GM23338 (cell line): ENCODE measurements at regions not wholly inside any gene's neighbourhood (a gene's known extent, or its start where the extent isn't known, plus 50 kb on each side); places are given as distances from the start of the nearest gene placed in this dataset.

ENCODE experiments used
- ATAC-seq: fragments of 200-7000 bp; cut with Tn5 transposase; 3 replicates; pipeline ENCODE4 v1.9.1; 2020
- DNase-seq: peaks from one replicate; pipeline ENCODE4 v3.0.0-alpha.2; 2015; ENCODE audit warnings: low spot score
- H2AFZ ChIP-seq: fragments of 200-600 bp; sonication (generic); 2 replicates; pipeline ENCODE4 v1.8.0; 2016; ENCODE audit warnings: antibody characterized with exemption, mild to moderate bottlenecking, moderate library complexity
- H3F3A ChIP-seq: fragments of 200-600 bp; sonication (generic); replicated peaks from 2 replicates; pipeline ENCODE4 v1.8.0; 2017; ENCODE audit warnings: antibody characterized with exemption, mixed run types, low read depth
- H3K27ac ChIP-seq: fragments of 200-600 bp; sonication (generic); 2 replicates; pipeline ENCODE4 v1.6.1; 2016; ENCODE audit warnings: low read depth
- H3K27me3 ChIP-seq: fragments of 200-600 bp; sonication (generic); 2 replicates; pipeline ENCODE4 v1.8.0; 2016; ENCODE audit warnings: mild to moderate bottlenecking, mixed run types, moderate library complexity; ENCODE audit not compliant: insufficient read depth
- H3K36me3 ChIP-seq: fragments of 200-600 bp; sonication (generic); 2 replicates; pipeline ENCODE4 v1.8.0; 2016; ENCODE audit warnings: mild to moderate bottlenecking; ENCODE audit not compliant: insufficient read depth
- H3K4me1 ChIP-seq: fragments of 200-600 bp; sonication (generic); 2 replicates; pipeline ENCODE4 v1.8.0; 2016; ENCODE audit warnings: mild to moderate bottlenecking, moderate library complexity; ENCODE audit not compliant: insufficient read depth
- H3K4me2 ChIP-seq: fragments of 200-600 bp; sonication (generic); 2 replicates; pipeline ENCODE4 v1.7.1; 2017; ENCODE audit warnings: mixed run types
- H3K4me3 ChIP-seq: fragments of 200-600 bp; sonication (generic); 2 replicates; pipeline ENCODE4 v1.6.1; 2016; ENCODE audit warnings: mixed run types
- H3K79me2 ChIP-seq: fragments of 200-600 bp; sonication (generic); replicated peaks from 2 replicates; pipeline ENCODE4 v1.8.0; 2017; ENCODE audit warnings: mild to moderate bottlenecking; ENCODE audit not compliant: insufficient read depth
- H3K9me2 ChIP-seq: fragments of 200-600 bp; sonication (generic); 2 replicates; pipeline ENCODE4 v1.8.0; 2017; ENCODE audit not compliant: insufficient read depth
- H4K20me1 ChIP-seq: fragments of 200-600 bp; sonication (generic); replicated peaks from 2 replicates; pipeline ENCODE4 v1.8.0; 2017; ENCODE audit warnings: mild to moderate bottlenecking; ENCODE audit not compliant: insufficient read depth
- H3K27ac Mint-ChIP-seq: 2 replicates; pipeline ENCODE4 v1.8.0; 2020; ENCODE audit warnings: inconsistent platforms, mild to moderate bottlenecking, moderate library complexity, mixed read lengths
- H3K27me3 Mint-ChIP-seq: 3 replicates; pipeline ENCODE4 v1.8.0; 2022; ENCODE audit warnings: low read depth, mild to moderate bottlenecking, moderate library complexity, mixed read lengths, inconsistent platforms; ENCODE audit not compliant: insufficient read depth, poor library complexity
- H3K36me3 Mint-ChIP-seq: 3 replicates; pipeline ENCODE4 v1.8.0; 2021; ENCODE audit warnings: low read depth, mild to moderate bottlenecking, inconsistent platforms, moderate library complexity, mixed read lengths
- H3K4me1 Mint-ChIP-seq: 3 replicates; pipeline ENCODE4 v1.8.0; 2020; ENCODE audit warnings: mild to moderate bottlenecking, inconsistent platforms, mixed read lengths
- H3K4me3 Mint-ChIP-seq: 3 replicates; pipeline ENCODE4 v1.8.0; 2021; ENCODE audit warnings: moderate library complexity, mild to moderate bottlenecking, inconsistent platforms, mixed read lengths
- H3K9me3 Mint-ChIP-seq: 3 replicates; pipeline ENCODE4 v1.8.0; 2020; ENCODE audit warnings: moderate library complexity, mild to moderate bottlenecking, inconsistent platforms, mixed read lengths
- EZH2 ChIP-seq: fragments of 200-600 bp; sonication (generic); IDR thresholded peaks from one replicate; pipeline ENCODE4 v1.8.0; 2017; ENCODE audit warnings: antibody characterized with exemption, mild to moderate bottlenecking, low read depth; ENCODE audit not compliant: unreplicated experiment
- EZH2phosphoT487 ChIP-seq: fragments of 200-600 bp; sonication (generic); IDR thresholded peaks from one replicate; pipeline ENCODE4 v1.8.1; 2018; ENCODE audit warnings: antibody characterized with exemption; ENCODE audit not compliant: unreplicated experiment
- STAT1 ChIP-seq: IDR thresholded peaks from one replicate; pipeline ENCODE4 v1.6.1; 2016; ENCODE audit warnings: antibody characterized with exemption; ENCODE audit not compliant: unreplicated experiment
- ZNF331 ChIP-seq: fragments of 250-450 bp; sonication (Bioruptor Pico); IDR thresholded peaks from 2 replicates; pipeline ENCODE4 v1.5.0; 2020; ENCODE audit warnings: low read depth, mild to moderate bottlenecking, moderate library complexity
- TF ChIP-seq, protein P1 (sequence below): fragments of 250-450 bp; sonication (Bioruptor Pico); IDR thresholded peaks from 2 replicates; pipeline ENCODE4 v1.5.0; 2020; ENCODE audit warnings: mild to moderate bottlenecking, moderate library complexity
- TF ChIP-seq, protein P2 (sequence below): IDR thresholded peaks from 2 replicates; pipeline ENCODE4 v1.6.1; 2016; ENCODE audit warnings: antibody characterized with exemption
- TF ChIP-seq, protein P3 (sequence below), 2 experiments: fragments of 200-600 bp in 1 of 2; sonication (generic) in 1 of 2; conservative IDR thresholded peaks; 2 replicates each; pipeline versions ENCODE4 v1.5.1 to v1.6.1; 2016 to 2017; ENCODE audit warnings: antibody characterized with exemption in 2 of 2, low read depth in 2 of 2, mild to moderate bottlenecking in 2 of 2, moderate library complexity in 1 of 2

DNA sequence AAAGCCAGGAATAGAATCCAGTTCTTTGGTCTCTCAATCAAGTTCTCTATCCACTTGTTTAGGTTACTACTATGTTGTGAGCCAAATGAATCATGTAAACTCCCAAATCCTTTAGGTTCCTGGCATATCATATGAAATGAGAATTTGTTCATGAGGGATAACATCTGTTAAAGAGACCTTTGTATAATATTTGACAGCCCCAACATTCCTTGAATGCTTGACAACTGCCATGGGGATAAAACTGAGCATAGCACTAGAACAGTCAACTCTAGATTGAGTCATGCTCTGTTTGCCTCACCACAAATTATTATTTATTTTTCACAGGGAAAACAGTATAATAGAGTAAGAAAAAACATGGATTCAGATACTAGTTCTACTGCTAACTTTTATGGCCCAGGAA, 93.3 kb downstream of the NAA11 start (continued):
- TF ChIP-seq, protein P1, sequence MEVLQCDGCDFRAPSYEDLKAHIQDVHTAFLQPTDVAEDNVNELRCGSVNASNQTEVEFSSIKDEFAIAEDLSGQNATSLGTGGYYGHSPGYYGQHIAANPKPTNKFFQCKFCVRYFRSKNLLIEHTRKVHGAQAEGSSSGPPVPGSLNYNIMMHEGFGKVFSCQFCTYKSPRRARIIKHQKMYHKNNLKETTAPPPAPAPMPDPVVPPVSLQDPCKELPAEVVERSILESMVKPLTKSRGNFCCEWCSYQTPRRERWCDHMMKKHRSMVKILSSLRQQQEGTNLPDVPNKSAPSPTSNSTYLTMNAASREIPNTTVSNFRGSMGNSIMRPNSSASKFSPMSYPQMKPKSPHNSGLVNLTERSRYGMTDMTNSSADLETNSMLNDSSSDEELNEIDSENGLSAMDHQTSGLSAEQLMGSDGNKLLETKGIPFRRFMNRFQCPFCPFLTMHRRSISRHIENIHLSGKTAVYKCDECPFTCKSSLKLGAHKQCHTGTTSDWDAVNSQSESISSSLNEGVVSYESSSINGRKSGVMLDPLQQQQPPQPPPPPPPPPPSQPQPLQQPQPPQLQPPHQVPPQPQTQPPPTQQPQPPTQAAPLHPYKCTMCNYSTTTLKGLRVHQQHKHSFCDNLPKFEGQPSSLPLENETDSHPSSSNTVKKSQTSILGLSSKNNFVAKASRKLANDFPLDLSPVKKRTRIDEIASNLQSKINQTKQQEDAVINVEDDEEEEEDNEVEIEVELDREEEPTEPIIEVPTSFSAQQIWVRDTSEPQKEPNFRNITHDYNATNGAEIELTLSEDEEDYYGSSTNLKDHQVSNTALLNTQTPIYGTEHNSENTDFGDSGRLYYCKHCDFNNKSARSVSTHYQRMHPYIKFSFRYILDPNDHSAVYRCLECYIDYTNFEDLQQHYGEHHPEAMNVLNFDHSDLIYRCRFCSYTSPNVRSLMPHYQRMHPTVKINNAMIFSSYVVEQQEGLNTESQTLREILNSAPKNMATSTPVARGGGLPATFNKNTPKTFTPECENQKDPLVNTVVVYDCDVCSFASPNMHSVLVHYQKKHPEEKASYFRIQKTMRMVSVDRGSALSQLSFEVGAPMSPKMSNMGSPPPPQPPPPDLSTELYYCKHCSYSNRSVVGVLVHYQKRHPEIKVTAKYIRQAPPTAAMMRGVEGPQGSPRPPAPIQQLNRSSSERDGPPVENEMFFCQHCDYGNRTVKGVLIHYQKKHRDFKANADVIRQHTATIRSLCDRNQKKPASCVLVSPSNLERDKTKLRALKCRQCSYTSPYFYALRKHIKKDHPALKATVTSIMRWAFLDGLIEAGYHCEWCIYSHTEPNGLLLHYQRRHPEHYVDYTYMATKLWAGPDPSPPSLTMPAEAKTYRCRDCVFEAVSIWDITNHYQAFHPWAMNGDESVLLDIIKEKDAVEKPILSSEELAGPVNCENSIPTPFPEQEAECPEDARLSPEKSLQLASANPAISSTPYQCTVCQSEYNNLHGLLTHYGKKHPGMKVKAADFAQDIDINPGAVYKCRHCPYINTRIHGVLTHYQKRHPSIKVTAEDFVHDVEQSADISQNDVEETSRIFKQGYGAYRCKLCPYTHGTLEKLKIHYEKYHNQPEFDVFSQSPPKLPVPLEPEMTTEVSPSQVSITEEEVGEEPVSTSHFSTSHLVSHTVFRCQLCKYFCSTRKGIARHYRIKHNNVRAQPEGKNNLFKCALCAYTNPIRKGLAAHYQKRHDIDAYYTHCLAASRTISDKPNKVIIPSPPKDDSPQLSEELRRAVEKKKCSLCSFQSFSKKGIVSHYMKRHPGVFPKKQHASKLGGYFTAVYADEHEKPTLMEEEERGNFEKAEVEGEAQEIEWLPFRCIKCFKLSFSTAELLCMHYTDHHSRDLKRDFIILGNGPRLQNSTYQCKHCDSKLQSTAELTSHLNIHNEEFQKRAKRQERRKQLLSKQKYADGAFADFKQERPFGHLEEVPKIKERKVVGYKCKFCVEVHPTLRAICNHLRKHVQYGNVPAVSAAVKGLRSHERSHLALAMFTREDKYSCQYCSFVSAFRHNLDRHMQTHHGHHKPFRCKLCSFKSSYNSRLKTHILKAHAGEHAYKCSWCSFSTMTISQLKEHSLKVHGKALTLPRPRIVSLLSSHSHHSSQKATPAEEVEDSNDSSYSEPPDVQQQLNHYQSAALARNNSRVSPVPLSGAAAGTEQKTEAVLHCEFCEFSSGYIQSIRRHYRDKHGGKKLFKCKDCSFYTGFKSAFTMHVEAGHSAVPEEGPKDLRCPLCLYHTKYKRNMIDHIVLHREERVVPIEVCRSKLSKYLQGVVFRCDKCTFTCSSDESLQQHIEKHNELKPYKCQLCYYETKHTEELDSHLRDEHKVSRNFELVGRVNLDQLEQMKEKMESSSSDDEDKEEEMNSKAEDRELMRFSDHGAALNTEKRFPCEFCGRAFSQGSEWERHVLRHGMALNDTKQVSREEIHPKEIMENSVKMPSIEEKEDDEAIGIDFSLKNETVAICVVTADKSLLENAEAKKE: no peak
- TF ChIP-seq, protein P2, sequence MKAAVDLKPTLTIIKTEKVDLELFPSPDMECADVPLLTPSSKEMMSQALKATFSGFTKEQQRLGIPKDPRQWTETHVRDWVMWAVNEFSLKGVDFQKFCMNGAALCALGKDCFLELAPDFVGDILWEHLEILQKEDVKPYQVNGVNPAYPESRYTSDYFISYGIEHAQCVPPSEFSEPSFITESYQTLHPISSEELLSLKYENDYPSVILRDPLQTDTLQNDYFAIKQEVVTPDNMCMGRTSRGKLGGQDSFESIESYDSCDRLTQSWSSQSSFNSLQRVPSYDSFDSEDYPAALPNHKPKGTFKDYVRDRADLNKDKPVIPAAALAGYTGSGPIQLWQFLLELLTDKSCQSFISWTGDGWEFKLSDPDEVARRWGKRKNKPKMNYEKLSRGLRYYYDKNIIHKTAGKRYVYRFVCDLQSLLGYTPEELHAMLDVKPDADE: no peak
- TF ChIP-seq EZH2phosphoT487 (no peak), STAT1 (no peak), EZH2 (no peak)
- TF ChIP-seq, protein P3, sequence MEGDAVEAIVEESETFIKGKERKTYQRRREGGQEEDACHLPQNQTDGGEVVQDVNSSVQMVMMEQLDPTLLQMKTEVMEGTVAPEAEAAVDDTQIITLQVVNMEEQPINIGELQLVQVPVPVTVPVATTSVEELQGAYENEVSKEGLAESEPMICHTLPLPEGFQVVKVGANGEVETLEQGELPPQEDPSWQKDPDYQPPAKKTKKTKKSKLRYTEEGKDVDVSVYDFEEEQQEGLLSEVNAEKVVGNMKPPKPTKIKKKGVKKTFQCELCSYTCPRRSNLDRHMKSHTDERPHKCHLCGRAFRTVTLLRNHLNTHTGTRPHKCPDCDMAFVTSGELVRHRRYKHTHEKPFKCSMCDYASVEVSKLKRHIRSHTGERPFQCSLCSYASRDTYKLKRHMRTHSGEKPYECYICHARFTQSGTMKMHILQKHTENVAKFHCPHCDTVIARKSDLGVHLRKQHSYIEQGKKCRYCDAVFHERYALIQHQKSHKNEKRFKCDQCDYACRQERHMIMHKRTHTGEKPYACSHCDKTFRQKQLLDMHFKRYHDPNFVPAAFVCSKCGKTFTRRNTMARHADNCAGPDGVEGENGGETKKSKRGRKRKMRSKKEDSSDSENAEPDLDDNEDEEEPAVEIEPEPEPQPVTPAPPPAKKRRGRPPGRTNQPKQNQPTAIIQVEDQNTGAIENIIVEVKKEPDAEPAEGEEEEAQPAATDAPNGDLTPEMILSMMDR (conservative IDR thresholded peaks at IDR 0.05; ENCODE audit: low read depth in 2 of 2): no peak

DNA sequence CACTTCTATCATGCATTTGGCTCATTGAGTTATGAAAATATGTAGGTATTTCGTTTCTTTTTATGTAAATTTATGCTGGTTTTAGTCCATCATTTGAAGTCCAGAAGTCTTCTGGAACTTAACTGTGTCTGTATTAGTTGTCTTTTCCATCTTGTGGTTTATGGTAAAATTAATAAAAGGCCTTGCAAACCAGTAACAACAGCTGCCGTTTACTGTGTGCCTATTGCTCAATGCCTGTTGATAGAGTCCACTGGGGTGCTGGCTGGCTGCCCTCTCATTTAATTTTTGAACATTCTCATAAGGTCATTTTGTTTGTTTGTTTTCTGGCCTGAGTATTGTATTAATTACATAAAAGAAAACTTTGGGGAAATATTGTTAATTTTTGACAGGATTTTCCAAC, 98.0 kb downstream of the NAA11 start:
- no peak overlapping the region for H3K27ac Mint-ChIP-seq
- Histone ChIP-seq H4K20me1 (no peaks in the 10 kb centered on the region), H3K4me2 (no peak overlapping the region), H3F3A (no peaks in the 10 kb centered on the region), H3K4me1 (no peaks in the 10 kb centered on the region), H3K27ac (no peak overlapping the region), H3K36me3 (no peaks in the 10 kb centered on the region), H3K79me2 (no peaks in the 10 kb centered on the region), H3K27me3 (no peaks in the 10 kb centered on the region), H3K9me2 (no peaks in the 10 kb centered on the region; the same call in 1 of the 2 replicates), H2AFZ (no peak overlapping the region), H3K4me3 (no peak overlapping the region)
- no peaks in the 10 kb centered on the region for H3K36me3 Mint-ChIP-seq
- no peak for TF ChIP-seq ZNF331 (CRISPR knock-in tag)
- TF ChIP-seq, protein P1: no peak
- no peaks in the 10 kb centered on the region for H3K27me3 Mint-ChIP-seq
- no peak for DNase-seq
- no peak overlapping the region for H3K4me3 Mint-ChIP-seq
- ATAC-seq: no peak
- H3K4me1 Mint-ChIP-seq: peaks cover 2% of the 10 kb centered on the region; the same call in 2 of the 3 replicates
- no peaks in the 10 kb centered on the region for H3K9me3 Mint-ChIP-seq
